ENCODE measurements at regions not wholly inside any gene's neighbourhood (a gene's known extent, or its start where the extent isn't known, plus 50 kb on each side); places are given as distances from the start of the nearest gene placed in this dataset.
A peak's percentile ranks its signal among the peaks of the same experiment; 100 is the strongest.
"Not testable (repeated sequence)": the region's sequence is repeated elsewhere in the genome, so short reads cannot be mapped to it uniquely, and the experiment has no call there.

GRCh38 chr1:233759665-233760064, 144.8 kb upstream of the SLC35F3 start:
- no peak for DNase-seq
- H3K4me3 ChIP-seq, result no peak overlapping the region
- peak; percentile 23 for ATAC-seq
- H3K4me1 ChIP-seq, result no peaks in the 10 kb centered on the region
- no peak overlapping the region for H3K27ac ChIP-seq
- no peak for TF ChIP-seq CTCF (IDR thresholded peaks at IDR 0.05)
- intact Hi-C loops (cut with DNase I), result no loop called here
- no peaks in the 10 kb centered on the region for H3K27me3 ChIP-seq
- no peaks in the 10 kb centered on the region for H3K36me3 ChIP-seq
- no peaks in the 10 kb centered on the region for H3K9me3 ChIP-seq

DNA sequence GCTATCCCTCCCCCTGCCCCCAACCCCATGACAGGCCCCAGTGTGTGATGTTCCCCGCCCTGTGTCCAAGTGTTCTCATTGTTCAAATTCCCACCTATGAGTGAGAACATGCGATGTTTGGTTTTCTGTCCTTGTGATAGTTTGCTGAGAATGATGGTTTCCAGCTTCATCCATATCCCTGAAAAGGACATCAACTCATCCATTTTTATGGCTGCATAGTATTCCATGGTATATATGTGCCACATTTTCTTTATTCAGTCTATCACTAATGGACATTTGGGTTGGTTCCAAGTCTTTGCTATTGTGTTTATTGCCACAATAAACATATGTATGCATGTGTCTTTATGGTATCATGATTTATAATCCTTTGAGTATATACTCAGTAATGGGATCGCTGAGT, 140.2 kb upstream of the SLC35F3 start:
- intact Hi-C loops (cut with DNase I); H3K27me3 ChIP-seq; H3K27ac ChIP-seq; H3K4me1 ChIP-seq; DNase-seq; H3K4me3 ChIP-seq; H3K9me3 ChIP-seq; ATAC-seq; H3K36me3 ChIP-seq: not testable (repeated sequence)

- no peaks in the 10 kb centered on the region for H3K27me3 ChIP-seq
- H3K4me3 ChIP-seq, result no peak overlapping the region
- TF ChIP-seq CTCF (IDR thresholded peaks at IDR 0.05), result no peak
- H3K9me3 ChIP-seq, result peaks cover 0 to 14% of the 10 kb centered on the region in 2 donors
- H3K4me1 ChIP-seq, result no peaks in the 10 kb centered on the region
- DNase-seq, result no peak
- ATAC-seq, result no peak
- no peaks in the 10 kb centered on the region for H3K36me3 ChIP-seq
- no peak overlapping the region for H3K27ac ChIP-seq
- intact Hi-C loops (cut with DNase I), result no loop called here
Measured at GRCh38 chr1:233777566-233777965, 126.9 kb upstream of the SLC35F3 start.

GRCh38 chr1:233780049-233780448, 124.4 kb upstream of the SLC35F3 start:
- Histone ChIP-seq H3K4me1 (no peaks in the 10 kb centered on the region), H3K27ac (no peak overlapping the region), H3K9me3 (peaks cover 0 to 14% of the 10 kb centered on the region in 2 donors), H3K4me3 (no peak overlapping the region), H3K27me3 (no peaks in the 10 kb centered on the region), H3K36me3 (no peaks in the 10 kb centered on the region)
- intact Hi-C loops (cut with DNase I), result no loop called here
- no peak for ATAC-seq
- no peak for DNase-seq
- no peak for TF ChIP-seq CTCF (IDR thresholded peaks at IDR 0.05)

GRCh38 chr1:233782937-233783586, 121.4 kb upstream of the SLC35F3 start:
- ATAC-seq (no peak), DNase-seq (no peak)
- intact Hi-C loops (cut with DNase I), result no loop called here
- H3K27ac ChIP-seq, result no peak overlapping the region
- H3K9me3 ChIP-seq, result peaks cover 0 to 14% of the 10 kb centered on the region in 2 donors
- no peak overlapping the region for H3K4me3 ChIP-seq
- H3K4me1 ChIP-seq, result no peaks in the 10 kb centered on the region
- no peaks in the 10 kb centered on the region for H3K27me3 ChIP-seq
- TF ChIP-seq CTCF (IDR thresholded peaks at IDR 0.05), result no peak
- H3K36me3 ChIP-seq, result no peaks in the 10 kb centered on the region

GRCh38 chr1:233787599-233787998, 116.9 kb upstream of the SLC35F3 start:
- DNase-seq (no peak), ATAC-seq (no peak)
- Histone ChIP-seq H3K27ac (no peak overlapping the region), H3K4me3 (no peak overlapping the region), H3K27me3 (no peaks in the 10 kb centered on the region), H3K36me3 (no peaks in the 10 kb centered on the region), H3K4me1 (no peaks in the 10 kb centered on the region), H3K9me3 (no peaks in the 10 kb centered on the region)
- no peak for TF ChIP-seq CTCF (IDR thresholded peaks at IDR 0.05)
- intact Hi-C loops (cut with DNase I), result no loop called here
